Esophagus muscularis mucosa (tissue), 4 donors: ENCODE measurements at regions not wholly inside any gene's neighbourhood (a gene's known extent, or its start where the extent isn't known, plus 50 kb on each side); places are given as distances from the start of the nearest gene placed in this dataset.

ENCODE experiments used
- CTCF ChIP-seq, 3 experiments: fragments of 200-600 bp in 2 of 3; fragments of 450-650 bp in 1 of 3; sonication (generic) in 2 of 3; IDR thresholded peaks; one replicate each; pipeline ENCODE4 v1.5.1; 2017 to 2019; ENCODE audit warnings: antibody characterized with exemption in 3 of 3, mild to moderate bottlenecking in 2 of 3, moderate library complexity in 1 of 3
- EP300 ChIP-seq: sonication (generic); formaldehyde crosslinking; IDR thresholded peaks from one replicate; pipeline ENCODE4 v1.6.1; 2017; ENCODE audit warnings: antibody characterized with exemption
- POLR2AphosphoS5 ChIP-seq, 2 donors: sonication (generic); formaldehyde crosslinking; IDR thresholded peaks; one replicate each; pipeline ENCODE4 v1.6.1; 2017; ENCODE audit warnings: antibody characterized with exemption in 2 of 2

- TF ChIP-seq CTCF (IDR thresholded peaks at IDR 0.05): no peak
- no peak for TF ChIP-seq EP300
- no peak for TF ChIP-seq POLR2AphosphoS5 (IDR thresholded peaks at IDR 0.05)
Observed at GRCh38 chr10:30134171-30134945, 75.0 kb upstream of the JCAD start.
